Glomerular visceral epithelial cell (primary cell): ENCODE measurements at regions not wholly inside any gene's neighbourhood (a gene's known extent, or its start where the extent isn't known, plus 50 kb on each side); places are given as distances from the start of the nearest gene placed in this dataset.

Experiments used
- DNase-seq: peaks from one replicate; pipeline ENCODE4 v3.0.0-alpha.2; 2016; ENCODE audit errors: extremely low spot score

- peak; percentile 62 for DNase-seq
These were observed 137.3 kb upstream of the FRMD4A start for GRCh38 chr10:14468023-14468441.

DNA sequence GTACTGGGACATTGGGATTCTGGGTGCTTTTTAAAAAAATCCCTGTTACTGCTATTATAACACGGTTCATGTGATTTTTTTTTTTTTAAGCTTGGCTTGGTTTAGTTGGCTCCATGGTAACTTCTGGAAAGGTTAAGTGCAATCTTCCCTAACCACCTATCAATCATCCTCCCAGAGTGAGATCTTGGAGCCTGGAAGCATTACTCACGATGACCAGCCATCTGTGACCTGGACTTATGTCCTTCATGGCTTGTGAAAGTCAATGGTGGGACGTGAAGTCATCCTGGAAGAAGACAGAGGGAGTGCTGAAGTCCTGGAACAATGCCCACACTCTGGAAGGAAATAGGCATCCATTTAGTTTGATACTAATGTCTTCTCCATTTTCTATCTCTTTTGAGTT, 135.5 kb upstream of the FRMD4A start:
- peak; percentile 99 for DNase-seq

DNA sequence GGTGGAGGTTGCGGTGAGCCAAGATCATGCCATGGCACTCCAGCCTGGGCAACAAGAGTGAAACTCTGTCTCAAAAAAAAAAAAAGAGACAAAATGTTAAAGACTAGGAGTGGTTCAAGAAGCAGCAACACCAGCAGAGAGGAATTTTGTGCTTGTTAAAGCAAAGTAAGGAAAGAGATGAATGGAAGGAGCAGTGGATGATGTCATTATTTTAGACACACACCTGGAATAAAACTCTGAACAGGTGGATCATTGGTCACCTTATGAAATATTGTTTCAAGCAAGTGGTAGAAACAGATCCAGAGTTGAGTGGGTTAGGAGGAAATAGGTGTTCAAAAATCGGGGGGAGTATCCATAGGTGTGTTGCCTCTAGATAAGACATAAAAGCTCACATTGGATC, 129.7 kb upstream of the FRMD4A start:
- no peak for DNase-seq

DNA sequence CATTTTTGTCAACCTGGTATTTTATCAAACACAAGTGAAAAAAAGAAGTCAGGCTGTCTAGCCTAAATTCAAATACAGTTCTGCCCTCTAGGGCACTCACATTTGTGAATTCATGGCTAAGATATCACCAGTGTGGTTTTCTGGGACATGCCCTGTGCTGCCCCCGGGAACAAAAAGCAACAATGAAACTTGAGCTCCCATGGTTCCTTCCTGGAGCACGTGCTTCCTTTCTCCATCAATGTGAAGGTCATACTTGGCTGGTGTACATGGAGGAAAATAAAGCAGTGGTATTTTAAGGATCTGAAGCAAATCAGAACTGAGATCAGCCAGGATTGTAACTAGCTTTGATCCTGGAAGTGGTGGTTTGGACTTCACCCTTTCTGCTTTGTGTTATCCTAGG, 128.9 kb upstream of the FRMD4A start:
- peak; percentile 18 for DNase-seq

GRCh38 chr10:14456870-14457266, 126.1 kb upstream of the FRMD4A start:
- DNase-seq: no peak

GRCh38 chr10:14456218-14456869, 125.6 kb upstream of the FRMD4A start:
- DNase-seq: no peak

DNA sequence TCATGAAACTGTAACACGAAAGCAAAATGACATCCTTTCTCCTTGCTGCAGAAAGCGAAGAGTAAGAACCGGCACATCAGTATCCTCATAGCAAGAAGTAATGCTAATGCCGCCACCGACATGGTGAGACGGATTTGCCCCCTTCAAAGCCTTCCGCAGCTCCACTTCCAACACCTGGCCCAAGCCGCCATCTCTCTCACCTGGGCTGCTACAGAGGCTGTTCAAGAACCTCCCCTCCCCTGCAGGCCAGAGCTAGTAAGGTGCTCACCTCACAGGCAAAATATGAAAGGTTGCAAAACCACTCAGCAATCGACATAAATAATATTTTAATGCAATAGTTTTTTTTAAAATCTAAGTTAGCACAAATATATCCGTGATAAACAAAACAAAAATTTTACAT, 123.9 kb upstream of the FRMD4A start:
- DNase-seq: no peak

DNA sequence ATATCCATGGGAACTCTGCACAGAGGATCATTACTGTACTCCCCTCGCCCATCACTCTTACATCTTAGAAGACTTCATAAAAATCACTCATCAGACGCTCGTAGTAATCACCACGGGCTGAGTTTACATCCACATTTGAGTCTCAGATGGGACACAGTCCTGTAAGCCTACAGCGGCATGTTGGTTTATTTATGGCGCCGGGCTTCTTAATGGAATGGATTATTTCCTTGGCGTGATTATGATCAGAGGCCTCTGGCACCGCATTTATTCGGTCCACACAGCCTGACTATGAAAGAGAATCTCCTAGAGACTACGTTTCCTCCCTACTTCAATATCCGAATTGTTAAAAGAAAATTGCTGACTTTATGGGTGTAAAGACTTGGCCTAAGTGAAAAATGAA, 123.5 kb upstream of the FRMD4A start:
- no peak for DNase-seq

- DNase-seq: no peak
These were observed 122.9 kb upstream of the FRMD4A start for GRCh38 chr10:14453593-14453992.

- DNase-seq: no peak
These were observed 120.6 kb upstream of the FRMD4A start for GRCh38 chr10:14451341-14451740.

DNA sequence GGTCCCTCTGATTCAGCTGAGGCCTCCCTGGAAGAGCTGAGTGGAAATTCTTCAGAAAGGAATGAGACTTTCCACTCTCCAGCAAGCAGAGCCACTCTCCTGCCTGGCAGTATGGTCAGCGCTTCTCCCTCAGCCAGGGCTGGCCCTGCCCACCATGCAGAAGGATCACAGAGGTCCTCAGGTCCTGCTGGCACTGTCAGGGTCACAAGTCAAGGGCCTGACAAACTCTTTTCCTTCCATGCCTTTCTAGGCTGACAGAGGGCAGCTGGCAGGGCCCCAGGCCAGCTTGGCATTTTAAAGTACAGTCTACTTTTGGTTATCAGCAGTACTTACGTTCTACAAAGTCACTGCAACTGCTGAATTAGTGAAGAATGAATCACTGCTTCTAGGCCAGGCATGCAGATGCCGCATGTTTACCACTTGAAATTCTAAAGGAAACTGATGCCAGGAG, 119.3 kb upstream of the FRMD4A start:
- DNase-seq: no peak

DNA sequence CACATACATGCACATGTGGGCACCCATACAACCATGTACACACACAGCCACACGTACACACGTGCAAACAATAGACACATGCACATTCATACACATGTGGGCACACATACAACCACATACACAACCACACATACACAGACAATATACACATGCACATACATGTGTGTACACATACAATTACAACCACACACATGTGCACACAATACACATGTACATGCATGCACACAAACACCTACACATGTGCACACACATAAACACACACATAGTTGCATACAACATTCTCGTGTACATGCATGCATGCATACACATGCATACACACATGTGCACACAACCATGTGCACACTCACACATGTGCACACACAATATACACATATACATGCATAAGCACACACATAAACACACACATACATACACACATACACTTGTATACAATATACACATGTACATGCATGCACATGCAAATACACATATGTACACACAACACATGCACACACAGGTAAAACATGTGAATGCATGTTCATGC, 118.6 kb upstream of the FRMD4A start:
- no peak for DNase-seq

DNA sequence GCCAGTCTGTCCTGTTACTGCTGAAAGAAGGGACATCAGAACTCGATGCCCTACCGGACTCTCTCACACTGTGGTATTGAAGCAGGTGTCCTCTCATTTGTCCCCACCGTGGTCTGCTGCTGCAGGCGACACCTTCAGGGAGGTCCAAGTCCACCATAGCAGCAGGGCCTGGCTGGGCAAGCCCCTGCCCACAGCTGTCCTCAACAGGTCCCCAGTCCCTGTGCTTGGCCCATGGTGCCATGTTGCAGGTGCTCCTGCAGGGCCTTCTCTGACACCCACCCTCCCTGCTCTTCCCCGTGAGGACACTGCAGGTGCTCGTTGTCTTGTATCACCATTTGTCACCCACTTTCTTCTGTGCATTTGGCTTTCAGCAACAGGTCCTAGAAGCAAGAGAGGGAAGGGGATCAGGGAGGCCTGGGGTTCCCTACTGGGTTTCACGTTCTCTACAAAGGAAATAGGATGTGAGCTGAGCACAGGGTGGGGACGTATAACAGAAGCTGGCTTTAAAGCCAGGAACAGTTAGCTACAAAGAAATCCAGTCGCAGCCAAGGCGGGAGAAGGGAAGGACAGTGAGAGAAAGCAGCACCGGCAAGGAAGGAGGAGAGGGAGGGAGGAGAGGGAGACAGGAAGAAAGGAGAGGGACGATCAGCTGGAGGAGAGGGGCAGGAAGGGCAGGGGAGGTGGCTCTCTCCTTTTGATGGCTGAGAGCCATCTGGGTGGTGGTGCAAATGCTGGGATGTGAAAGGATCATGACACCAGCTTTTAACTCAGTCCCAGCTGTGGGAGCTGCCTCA, 117.7 kb upstream of the FRMD4A start:
- no peak for DNase-seq

DNA sequence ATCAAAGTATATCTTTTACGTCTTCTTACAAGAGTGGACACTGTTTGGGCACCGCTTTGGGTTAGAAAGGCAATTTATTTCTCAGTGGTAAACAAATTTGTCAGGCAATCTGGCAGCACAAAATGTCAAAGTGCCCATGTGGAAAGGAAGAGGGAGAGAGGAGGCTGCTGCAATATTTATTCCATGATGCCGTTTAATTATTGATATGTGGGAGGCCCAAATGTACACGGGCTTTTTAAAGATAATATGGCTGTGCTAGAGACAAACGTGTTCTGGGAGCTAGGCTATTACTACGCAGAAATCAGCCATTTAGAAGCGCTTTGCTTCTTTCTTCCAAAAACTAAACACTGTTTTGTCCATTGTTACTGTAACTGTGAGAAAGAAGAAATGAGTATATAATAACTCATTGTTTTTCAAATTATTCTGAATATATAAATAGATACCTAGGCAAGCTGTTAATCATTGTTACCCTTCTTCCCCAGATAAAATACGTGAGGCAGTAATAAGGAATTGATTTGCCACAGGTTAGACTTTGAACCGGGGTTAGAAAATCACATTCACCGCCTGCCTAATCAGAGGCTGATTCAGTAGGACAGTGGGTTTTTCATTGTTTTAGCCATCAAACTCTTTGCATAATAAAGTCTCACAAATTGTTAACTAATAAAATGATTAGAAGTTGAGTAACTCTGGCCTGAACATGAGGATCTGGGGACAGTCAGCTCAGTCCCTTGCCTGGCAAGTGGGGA, 116.5 kb upstream of the FRMD4A start:
- no peak for DNase-seq

GRCh38 chr10:14439451-14440259, 108.9 kb upstream of the FRMD4A start:
- no peak for DNase-seq

DNA sequence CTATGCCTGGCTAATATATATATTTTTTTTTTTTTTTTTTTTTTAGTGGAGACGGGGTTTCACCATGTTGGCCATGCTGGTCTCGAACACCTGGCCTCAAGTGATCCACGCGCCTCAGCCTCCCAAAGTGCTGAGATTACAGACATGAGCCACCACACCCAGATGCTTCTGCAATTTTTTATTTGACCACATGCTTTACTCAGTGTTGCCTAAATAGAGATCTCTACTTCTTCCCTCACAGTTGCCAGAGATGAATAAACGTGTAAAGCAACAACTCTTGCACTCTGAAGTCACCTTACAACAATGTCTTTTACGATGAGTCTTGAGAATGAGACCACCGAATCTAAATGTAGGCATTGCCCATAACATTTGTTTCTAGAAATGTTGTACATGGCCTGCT, 107.9 kb upstream of the FRMD4A start:
- DNase-seq: no peak

- DNase-seq: no peak
These were observed 107.3 kb upstream of the FRMD4A start for GRCh38 chr10:14438057-14438456.

DNA sequence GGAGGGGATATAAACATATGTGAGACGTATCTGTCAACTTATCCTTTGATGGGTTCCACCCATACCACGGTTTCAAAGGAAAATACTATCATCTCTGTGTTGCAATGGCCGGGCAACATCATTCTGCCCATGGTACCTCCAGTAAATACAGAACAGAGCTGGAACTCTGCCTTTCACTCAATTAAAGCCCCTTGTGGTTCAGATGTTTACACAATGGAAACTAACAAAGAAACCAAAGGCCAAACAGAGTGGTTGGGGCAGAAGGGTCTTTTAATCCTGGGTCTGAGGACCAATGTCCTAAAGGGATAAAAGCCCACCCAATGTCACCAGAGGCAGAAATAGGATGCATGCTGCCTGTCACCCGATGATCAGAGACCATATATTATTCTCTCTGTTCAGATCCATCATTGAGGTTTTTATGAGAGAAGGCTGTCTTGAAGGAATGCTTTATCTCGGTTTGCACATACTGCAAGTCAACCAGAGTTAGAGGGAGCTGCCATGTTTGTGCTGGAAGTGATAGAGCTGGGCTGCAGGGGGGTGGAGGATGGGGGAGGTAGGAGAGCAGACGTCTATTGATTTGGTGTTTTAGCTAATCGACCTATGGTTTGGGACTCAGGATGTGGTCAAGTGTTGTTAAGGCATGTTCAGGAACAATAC, 105.4 kb upstream of the FRMD4A start:
- DNase-seq: no peak

GRCh38 chr10:14433147-14433546, 102.4 kb upstream of the FRMD4A start:
- no peak for DNase-seq

GRCh38 chr10:14431868-14432267, 101.1 kb upstream of the FRMD4A start:
- no peak for DNase-seq
